Nephron progenitor cell (in vitro differentiated cells): ENCODE measurements at regions not wholly inside any gene's neighbourhood (a gene's known extent, or its start where the extent isn't known, plus 50 kb on each side); places are given as distances from the start of the nearest gene placed in this dataset.
"Not testable (repeated sequence)": the region's sequence is repeated elsewhere in the genome, so short reads cannot be mapped to it uniquely, and the experiment has no call there.

Source experiments
- DNase-seq: peaks from one replicate; pipeline ENCODE4 v3.0.0; 2021
- H3K27ac Mint-ChIP-seq: 2 replicates; pipeline ENCODE4 v1.8.0; 2021; ENCODE audit warnings: mild to moderate bottlenecking, moderate library complexity, mixed read lengths
- H3K27me3 Mint-ChIP-seq: 2 replicates; pipeline ENCODE4 v1.8.0; 2021; ENCODE audit warnings: mild to moderate bottlenecking, low read depth, mixed read lengths; ENCODE audit not compliant: poor library complexity
- H3K36me3 Mint-ChIP-seq: 2 replicates; pipeline ENCODE4 v1.8.0; 2021; ENCODE audit warnings: low read depth, mixed read lengths
- H3K4me1 Mint-ChIP-seq: 2 replicates; pipeline ENCODE4 v1.8.0; 2021; ENCODE audit warnings: mixed read lengths
- H3K4me3 Mint-ChIP-seq: 2 replicates; pipeline ENCODE4 v1.8.0; 2021; ENCODE audit warnings: mild to moderate bottlenecking, moderate library complexity, mixed read lengths
- H3K9me3 Mint-ChIP-seq: 2 replicates; pipeline ENCODE4 v1.8.0; 2021; ENCODE audit warnings: mild to moderate bottlenecking, moderate library complexity, mixed read lengths
- TF ChIP-seq, protein P1 (sequence below): fragments of 200-600 bp; sonication (generic); IDR thresholded peaks from 2 replicates; pipeline ENCODE4 v1.5.0; 2021; ENCODE audit warnings: antibody characterized with exemption

DNA sequence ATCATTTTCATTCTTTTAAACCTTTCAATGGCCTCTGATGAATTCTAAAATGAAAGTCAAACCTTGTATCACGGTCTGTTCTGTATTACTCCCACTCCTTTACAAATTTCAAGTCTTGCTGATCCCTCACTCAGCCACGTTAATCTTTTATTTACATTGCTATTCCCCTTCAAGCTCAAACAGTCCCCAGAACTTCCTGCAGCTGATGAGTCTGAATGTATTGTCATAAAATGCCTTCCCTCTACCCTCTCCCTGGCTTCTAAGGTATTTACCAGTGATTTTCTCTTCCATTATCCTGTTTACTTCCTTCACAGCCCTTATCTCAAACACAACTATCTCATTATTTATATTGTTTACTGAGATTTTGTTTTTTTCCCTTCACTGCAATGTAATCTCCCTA, 562.3 kb upstream of the C9orf72 start:
- Mint-ChIP-seq H3K4me3 (no peak overlapping the region), H3K27ac (no peak overlapping the region), H3K9me3 (no peaks in the 10 kb centered on the region), H3K4me1 (no peaks in the 10 kb centered on the region), H3K36me3 (no peaks in the 10 kb centered on the region), H3K27me3 (no peaks in the 10 kb centered on the region)
- TF ChIP-seq, protein P1, sequence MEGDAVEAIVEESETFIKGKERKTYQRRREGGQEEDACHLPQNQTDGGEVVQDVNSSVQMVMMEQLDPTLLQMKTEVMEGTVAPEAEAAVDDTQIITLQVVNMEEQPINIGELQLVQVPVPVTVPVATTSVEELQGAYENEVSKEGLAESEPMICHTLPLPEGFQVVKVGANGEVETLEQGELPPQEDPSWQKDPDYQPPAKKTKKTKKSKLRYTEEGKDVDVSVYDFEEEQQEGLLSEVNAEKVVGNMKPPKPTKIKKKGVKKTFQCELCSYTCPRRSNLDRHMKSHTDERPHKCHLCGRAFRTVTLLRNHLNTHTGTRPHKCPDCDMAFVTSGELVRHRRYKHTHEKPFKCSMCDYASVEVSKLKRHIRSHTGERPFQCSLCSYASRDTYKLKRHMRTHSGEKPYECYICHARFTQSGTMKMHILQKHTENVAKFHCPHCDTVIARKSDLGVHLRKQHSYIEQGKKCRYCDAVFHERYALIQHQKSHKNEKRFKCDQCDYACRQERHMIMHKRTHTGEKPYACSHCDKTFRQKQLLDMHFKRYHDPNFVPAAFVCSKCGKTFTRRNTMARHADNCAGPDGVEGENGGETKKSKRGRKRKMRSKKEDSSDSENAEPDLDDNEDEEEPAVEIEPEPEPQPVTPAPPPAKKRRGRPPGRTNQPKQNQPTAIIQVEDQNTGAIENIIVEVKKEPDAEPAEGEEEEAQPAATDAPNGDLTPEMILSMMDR, result no peak
- no peak for DNase-seq

DNA sequence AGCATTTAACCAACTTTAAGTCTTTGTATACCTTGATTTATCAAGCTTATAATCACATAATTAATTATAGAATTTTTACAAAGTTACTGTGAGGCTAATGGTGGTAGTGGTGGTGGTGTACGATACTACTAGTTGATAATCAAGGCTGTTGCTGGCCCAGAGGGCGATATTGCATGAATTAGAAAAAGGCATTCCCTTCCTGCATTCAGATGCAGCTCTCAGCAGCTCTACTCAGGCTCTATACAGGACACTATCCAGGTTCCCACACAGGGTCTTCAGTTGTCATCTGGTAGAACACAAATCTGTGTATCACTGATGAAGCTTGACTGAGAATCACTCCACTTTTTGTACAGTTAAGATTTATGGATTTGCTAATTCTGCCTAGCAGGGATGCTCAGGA, 562.8 kb upstream of the C9orf72 start:
- H3K4me1 Mint-ChIP-seq, result no peaks in the 10 kb centered on the region
- DNase-seq, result no peak
- TF ChIP-seq, protein P1, result no peak
- no peaks in the 10 kb centered on the region for H3K9me3 Mint-ChIP-seq
- no peak overlapping the region for H3K4me3 Mint-ChIP-seq
- H3K36me3 Mint-ChIP-seq, result no peaks in the 10 kb centered on the region
- H3K27me3 Mint-ChIP-seq, result no peaks in the 10 kb centered on the region
- H3K27ac Mint-ChIP-seq, result no peak overlapping the region

DNA sequence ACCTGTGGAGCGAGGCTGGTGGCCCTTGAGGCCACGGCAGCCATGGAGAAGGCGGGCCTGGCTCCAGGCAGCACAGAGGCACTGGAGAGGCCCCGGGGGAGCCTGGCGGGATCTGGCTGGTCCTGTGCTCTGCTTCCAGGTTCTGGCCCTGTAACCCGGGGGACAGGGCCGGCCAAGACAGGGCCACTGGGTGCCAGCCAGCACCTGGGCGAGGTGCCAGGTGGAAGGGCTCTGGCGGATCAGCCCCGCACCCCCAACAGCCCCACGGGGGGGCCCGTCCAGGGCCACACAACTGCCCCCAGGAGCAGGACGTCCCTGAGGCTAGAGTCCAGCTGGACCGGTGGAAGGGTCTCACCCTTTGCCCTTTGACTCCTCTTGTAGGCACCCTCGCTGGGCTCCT, 574.1 kb upstream of the C9orf72 start:
- H3K36me3 Mint-ChIP-seq, result not testable (repeated sequence)

GRCh38 chr9:28147923-28148597, 574.8 kb upstream of the C9orf72 start:
- DNase-seq, H3K4me3 Mint-ChIP-seq, H3K27me3 Mint-ChIP-seq, H3K36me3 Mint-ChIP-seq, H3K4me1 Mint-ChIP-seq, H3K27ac Mint-ChIP-seq: not testable (repeated sequence)
- H3K9me3 Mint-ChIP-seq, result peaks cover 24% of the 10 kb centered on the region

More for the DNA sequence above, 574.1 kb upstream of the C9orf72 start:
- DNase-seq, H3K4me1 Mint-ChIP-seq, H3K27ac Mint-ChIP-seq, H3K27me3 Mint-ChIP-seq, H3K4me3 Mint-ChIP-seq: not testable (repeated sequence)
- peaks cover 24% of the 10 kb centered on the region for H3K9me3 Mint-ChIP-seq

DNA sequence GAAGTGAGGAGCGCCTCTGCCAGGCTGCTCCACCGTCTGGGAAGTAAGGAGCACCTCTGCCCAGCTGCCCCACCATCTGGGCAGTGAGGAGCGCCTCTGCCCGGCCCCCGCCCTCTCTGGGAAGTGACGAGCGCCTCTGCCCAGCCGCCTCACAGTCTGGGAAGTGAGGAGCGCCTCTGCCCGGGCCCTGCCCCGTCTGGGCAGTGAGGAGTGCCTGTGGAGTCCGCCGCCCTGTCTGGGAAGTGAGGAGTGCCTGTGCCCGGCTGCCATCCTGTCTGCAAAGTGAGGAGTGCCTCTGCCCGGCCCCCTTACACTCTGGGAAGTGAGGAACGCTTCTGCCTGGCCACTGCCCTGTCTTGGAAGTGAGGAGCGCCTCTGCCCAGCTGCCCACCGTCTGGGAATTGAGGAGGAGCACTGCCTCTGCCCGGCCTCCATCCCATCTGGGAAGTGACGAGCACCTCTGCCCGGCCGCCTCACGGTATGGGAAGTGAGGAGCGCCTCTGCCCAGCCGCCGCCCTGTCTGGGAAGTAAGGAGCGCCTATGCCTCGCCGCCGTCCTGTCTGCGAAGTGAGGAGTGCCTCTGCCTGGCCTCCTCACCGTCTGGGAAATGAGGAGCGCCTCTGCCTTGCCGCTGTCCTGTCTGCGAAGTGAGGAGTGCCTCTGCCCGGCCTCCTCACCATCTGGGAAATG, 576.2 kb upstream of the C9orf72 start:
- H3K27ac Mint-ChIP-seq, H3K4me3 Mint-ChIP-seq, H3K4me1 Mint-ChIP-seq, H3K36me3 Mint-ChIP-seq, DNase-seq, H3K27me3 Mint-ChIP-seq: not testable (repeated sequence)
- H3K9me3 Mint-ChIP-seq, result peaks cover 24% of the 10 kb centered on the region

GRCh38 chr9:28155067-28155466, 581.8 kb upstream of the C9orf72 start:
- H3K36me3 Mint-ChIP-seq, result no peaks in the 10 kb centered on the region
- peaks cover 13% of the 10 kb centered on the region for H3K9me3 Mint-ChIP-seq
- no peak for DNase-seq
- no peak overlapping the region for H3K4me3 Mint-ChIP-seq
- H3K27ac Mint-ChIP-seq, result no peak overlapping the region
- no peaks in the 10 kb centered on the region for H3K4me1 Mint-ChIP-seq
- TF ChIP-seq, protein P1, result no peak
- H3K27me3 Mint-ChIP-seq, result no peaks in the 10 kb centered on the region

GRCh38 chr9:28155671-28156070, 582.4 kb upstream of the C9orf72 start:
- no peaks in the 10 kb centered on the region for H3K4me1 Mint-ChIP-seq
- no peaks in the 10 kb centered on the region for H3K27me3 Mint-ChIP-seq
- H3K36me3 Mint-ChIP-seq, result no peaks in the 10 kb centered on the region
- DNase-seq, result no peak
- no peak overlapping the region for H3K27ac Mint-ChIP-seq
- peaks cover 7% of the 10 kb centered on the region for H3K9me3 Mint-ChIP-seq
- H3K4me3 Mint-ChIP-seq, result no peak overlapping the region
- TF ChIP-seq, protein P1, result no peak
